NK-92 treated with Interleukin-12 subunit alpha and Interleukin-12 subunit beta, amount 100 ng/mL, for 24 hours (cell line): ENCODE measurements at regions not wholly inside any gene's neighbourhood (a gene's known extent, or its start where the extent isn't known, plus 50 kb on each side); places are given as distances from the start of the nearest gene placed in this dataset.

Experiments
- DNase-seq: peaks from one replicate; lab custom pipeline; 2025; lab: John Stamatoyannopoulos, UW

- no peak for DNase-seq
Measured at GRCh38 chr9:21669701-21670100, 132.7 kb upstream of the MTAP start.

- peak; percentile 2 for DNase-seq
Measured at GRCh38 chr9:21670374-21670773, 132.1 kb upstream of the MTAP start.

GRCh38 chr9:21672140-21672539 is 130.3 kb upstream of the MTAP start:
- no peak for DNase-seq

GRCh38 chr9:21672761-21673160 is 129.7 kb upstream of the MTAP start:
- DNase-seq = no peak

GRCh38 chr9:21674894-21675293 is 127.5 kb upstream of the MTAP start:
- DNase-seq = no peak

- DNase-seq = no peak
Measured at GRCh38 chr9:21677387-21677786, 125.0 kb upstream of the MTAP start.

GRCh38 chr9:21677834-21678233 is 124.6 kb upstream of the MTAP start:
- DNase-seq = no peak

- DNase-seq = no peak
Measured at GRCh38 chr9:21679432-21679831, 123.0 kb upstream of the MTAP start.

GRCh38 chr9:21680590-21680989 is 121.8 kb upstream of the MTAP start:
- no peak for DNase-seq

- DNase-seq = no peak
Measured at GRCh38 chr9:21681641-21682040, 120.8 kb upstream of the MTAP start.

GRCh38 chr9:21682381-21682780 is 120.1 kb upstream of the MTAP start:
- DNase-seq = no peak

- DNase-seq = no peak
Measured at GRCh38 chr9:21682981-21683380, 119.5 kb upstream of the MTAP start.

GRCh38 chr9:21683484-21684175 is 118.8 kb upstream of the MTAP start:
- no peak for DNase-seq

GRCh38 chr9:21684231-21684630 is 118.2 kb upstream of the MTAP start:
- DNase-seq = no peak

GRCh38 chr9:21684831-21685362 is 117.5 kb upstream of the MTAP start:
- DNase-seq = no peak

GRCh38 chr9:21685502-21685901 is 116.9 kb upstream of the MTAP start:
- no peak for DNase-seq

- no peak for DNase-seq
Measured at GRCh38 chr9:21686738-21687137, 115.7 kb upstream of the MTAP start.

GRCh38 chr9:21687351-21687750 is 115.1 kb upstream of the MTAP start:
- DNase-seq = no peak

GRCh38 chr9:21688108-21689102 is 114.0 kb upstream of the MTAP start:
- DNase-seq = no peak

GRCh38 chr9:21689854-21690253 is 112.6 kb upstream of the MTAP start:
- no peak for DNase-seq

GRCh38 chr9:21690561-21690960 is 111.9 kb upstream of the MTAP start:
- no peak for DNase-seq

GRCh38 chr9:21692390-21692789 is 110.0 kb upstream of the MTAP start:
- no peak for DNase-seq

- no peak for DNase-seq
Measured at GRCh38 chr9:21694424-21694823, 108.0 kb upstream of the MTAP start.
